Anterior cingulate cortex (tissue), 58 donors: ENCODE measurements at regions not wholly inside any gene's neighbourhood (a gene's known extent, or its start where the extent isn't known, plus 50 kb on each side); places are given as distances from the start of the nearest gene placed in this dataset.

Experiments
- DNase-seq, 58 donors: peaks; one replicate each; lab custom pipeline; 2025; lab: John Stamatoyannopoulos, UW

DNA sequence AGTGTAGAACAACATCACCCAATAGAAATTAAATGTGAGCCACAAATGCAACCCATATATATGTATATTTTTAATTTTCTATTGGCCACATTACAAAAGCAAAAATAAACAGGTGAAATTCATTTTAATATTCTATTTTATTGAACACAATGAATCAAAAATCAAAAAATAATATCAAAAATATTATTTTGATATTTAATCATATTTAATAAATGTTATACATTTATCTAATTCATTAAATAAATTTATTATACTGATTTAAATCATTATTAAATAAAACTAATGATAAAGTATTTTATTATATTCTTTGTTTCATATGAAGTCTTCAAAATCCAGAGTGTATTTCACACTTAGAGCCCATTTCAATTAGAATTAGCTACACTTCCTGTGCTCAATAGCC is 98.4 kb upstream of the MANEA start:
- no peak for DNase-seq

DNA sequence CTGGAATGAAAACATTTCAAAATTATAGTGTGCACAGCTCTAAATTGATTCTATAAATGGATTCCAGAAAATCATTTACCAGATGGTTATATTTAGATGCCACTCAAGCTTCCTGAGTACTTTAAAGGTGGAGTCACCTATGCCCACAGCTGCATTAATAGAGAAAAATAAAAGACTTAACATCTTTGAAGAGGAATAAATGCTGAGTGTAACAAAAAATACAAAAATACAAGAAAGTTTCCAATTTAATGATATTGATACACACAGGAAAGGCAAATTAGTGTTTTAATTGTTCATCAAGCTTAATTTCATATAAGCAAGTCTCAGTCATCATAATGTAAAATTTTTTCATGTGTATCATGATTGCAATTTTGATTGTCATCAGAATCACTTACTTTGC is 89.5 kb upstream of the MANEA start:
- DNase-seq: no peak

DNA sequence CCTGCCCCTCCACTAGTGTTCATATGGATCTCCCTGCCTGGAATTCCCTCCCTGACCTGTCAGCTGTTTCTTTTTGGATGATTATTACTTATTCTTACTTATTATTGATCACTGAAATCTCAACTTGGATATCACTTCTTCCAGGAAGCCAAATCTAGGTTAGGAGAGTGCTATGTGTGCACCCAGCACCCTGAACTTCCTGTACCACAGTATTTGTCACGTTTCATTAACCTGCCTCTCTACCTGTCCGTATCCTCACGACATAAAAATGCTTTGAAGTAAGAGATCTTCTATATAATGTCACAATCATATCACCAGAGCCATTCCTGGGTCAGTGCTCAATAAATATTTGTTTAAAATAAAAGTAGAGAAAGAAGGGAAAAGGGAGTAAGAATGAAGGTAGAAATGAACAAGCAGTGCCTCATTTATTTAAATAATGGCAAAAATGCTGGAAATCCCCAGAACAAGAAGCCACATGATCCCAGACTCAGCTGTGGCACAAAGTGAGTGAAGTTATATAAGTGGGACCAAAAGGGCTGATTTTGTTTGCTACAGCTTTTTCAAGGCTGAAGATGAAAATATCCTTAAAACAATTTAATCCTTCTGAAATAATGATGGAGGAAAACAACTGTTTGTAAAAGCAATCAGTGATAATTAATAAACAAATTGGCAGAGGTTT is 88.0 kb upstream of the MANEA start:
- no peak for DNase-seq

DNA sequence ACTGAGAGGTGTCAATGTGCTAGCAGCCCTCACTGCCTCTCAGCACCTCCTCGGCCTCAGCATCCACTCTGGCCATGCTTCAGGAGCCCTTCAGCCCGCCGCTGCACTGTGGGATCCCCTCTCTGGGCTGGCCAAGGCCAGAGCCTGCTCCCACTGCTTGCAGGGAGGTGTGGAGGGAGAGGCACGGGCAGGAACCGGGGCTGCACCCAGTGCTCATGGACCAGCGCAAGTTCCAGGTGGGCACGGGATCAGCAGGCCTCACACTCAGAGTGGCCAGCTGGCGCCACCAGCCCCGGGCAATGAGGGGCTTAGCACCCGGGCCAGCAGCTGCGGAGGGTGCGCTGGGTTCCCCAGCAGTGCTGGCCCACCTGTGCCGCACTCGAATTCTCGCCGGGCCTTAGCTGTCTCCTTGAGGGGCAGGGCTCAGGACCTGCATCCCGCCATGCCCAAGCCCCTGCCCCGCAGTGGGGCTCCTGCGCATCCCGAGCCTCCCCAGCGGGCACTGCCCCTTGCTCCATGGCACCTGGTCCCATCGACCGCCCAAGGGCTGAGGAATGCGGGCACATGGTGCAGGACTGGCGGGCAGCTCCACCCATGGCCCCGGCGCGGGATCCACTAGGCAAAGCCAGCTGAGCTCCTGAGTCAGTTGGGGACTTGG is 80.4 kb upstream of the MANEA start:
- no peak for DNase-seq

DNA sequence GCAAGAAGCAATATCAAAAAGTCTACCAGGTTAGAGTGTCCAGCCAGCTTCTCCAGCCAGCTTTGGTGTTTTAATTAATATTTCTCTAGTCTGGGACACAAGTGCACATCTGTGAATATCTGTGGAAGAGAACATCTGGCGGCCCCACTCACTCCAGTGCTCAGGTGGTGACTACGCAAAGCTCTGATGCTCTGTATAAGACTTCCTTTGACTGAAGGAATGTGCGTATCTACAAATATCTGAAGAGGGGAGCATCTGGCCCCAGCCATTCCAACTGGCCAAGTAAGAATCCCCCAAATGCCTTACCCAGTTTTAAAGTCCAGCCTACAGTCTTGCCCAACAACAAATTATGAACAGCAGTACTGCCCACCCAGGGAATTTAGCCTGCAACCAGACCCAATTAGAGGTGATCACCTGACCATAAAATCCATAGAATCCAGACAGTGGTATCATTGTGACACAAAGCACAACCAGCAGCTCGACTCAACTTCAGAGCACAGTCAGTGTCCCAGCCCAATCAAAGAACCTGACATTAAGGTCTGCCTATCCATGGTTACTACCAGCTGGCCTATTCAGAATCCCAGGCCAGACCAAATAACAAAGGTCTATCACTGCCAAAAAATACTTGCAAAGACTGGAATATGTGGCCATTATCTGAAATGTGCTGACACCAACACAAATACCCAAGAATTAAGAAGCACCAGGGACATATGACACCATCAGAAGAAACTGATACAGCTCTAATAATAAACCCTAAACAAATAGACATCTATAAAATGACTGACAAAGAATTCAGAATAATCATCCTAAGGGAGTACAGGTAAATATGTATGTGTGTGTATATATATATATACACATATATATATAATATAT is 76.1 kb upstream of the MANEA start:
- no peak for DNase-seq

DNA sequence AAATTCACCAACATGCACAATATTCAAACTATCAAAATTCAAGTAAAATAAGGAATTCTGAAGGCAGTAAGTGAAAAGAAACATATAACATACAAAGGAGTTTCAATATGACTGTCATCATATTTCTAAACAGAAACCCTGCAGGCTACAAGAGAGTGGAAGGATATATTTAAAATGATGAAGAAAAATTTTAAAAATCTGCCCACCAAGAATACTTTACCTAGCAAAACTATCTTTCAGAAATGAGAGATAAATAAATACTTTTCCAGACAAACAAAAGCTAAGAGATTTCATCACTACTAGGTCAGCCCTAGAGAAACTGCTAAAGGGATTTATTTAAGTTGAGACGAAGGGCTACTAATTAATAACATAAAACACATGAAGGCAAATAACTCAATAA is 73.8 kb upstream of the MANEA start:
- no peak for DNase-seq

DNA sequence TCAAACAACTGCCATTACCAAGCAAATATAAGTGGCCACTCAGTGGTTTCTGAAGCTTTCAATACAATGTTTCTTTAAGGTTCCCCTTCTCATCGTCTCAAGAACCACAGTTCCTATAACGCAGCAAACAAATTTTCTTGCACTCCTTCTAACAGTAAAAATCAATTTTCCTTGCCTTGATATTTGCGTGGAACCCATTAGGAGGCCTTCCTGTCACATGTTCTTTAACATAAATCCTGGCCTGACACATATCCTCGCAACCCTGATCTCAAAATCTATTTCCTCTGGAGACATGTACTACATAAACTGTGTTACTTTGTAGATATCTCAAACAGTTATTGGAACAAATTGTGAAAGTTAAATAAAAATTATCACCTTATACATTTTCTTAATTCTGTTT is 65.9 kb upstream of the MANEA start:
- no peak for DNase-seq

DNA sequence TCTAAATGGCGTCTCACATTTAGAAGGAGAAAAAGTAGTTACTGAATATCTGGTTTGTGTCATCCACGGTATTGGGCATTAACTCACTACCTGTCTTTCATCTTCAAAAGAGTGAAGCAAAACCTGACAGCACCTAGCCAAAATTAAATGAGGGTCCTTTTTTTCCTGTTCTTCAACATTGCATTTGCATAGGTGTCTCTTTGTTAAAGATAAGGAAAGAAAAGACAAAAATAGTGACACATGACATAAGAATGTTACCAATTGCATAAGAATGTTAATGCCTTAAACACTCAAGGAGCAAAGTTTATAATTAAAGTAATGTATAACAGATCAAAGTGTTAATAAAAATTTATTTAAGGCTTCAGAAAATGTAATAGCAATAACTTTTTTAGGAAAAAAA is 61.4 kb upstream of the MANEA start:
- DNase-seq: no peak

DNA sequence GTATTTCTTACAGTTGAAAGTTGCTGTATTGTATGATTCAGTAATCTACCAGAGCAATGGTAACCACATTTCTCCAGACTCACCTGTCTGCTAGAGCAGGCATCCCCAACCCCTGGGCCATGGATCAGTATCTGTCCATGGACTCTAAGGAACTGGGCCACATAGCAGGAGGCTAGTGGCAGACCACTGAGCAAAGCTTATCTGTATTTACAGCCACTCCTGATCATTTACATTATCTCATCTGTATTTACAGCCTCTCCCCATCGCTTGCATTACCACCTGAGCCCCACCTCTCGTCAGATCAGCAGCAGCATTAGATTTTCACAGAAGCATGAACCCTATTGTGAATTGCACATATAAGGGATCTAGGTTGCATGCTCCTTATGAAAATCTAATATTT is 60.3 kb upstream of the MANEA start:
- no peak for DNase-seq

DNA sequence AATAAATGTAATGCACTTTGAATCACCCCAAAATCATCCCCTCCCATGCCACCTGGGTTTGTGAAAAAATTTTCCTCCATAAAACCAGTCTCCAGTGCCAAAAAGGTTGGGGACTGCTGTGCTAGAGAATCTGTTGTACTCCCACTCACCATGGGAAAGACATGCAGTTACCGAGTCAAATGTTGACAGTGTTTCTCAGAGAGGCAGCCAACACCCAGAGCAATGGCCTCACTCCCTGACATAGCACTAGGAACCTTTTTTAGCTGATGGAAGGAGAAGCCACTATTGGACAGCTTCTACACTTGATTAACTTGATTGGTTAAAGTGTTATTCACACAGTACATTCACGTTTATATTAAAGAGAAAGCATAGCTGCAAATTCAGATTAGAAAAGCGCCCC is 59.8 kb upstream of the MANEA start:
- DNase-seq: no peak

DNA sequence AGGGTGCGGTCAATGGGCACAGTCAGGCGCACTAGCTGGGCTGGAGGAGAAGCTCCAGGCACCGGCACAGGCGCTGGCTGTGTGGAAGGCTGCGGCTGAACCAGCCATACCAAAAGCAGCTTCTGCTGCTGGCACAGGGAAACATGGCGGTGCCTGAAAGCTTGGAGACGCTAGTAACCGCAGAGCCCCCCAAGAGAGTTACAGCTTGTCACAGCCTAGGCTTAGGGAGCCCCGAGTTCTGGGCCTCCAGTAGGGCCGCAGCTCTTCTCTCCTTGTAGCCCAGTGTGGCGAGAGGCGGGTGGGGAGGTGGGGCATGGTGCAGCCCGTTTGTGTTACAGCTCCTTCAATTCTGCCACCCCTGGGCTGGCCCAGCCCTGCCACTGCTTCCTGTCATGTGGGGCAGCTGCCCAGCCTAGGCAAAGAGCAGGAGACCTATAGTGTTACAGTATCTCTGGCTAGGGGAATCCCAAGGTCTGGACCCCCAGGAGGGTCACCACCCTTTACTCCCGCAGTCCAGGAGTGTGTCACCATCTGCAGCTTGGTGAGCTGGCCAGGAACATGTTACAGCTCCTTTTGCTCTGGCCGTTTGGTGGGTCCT is 58.6 kb upstream of the MANEA start:
- DNase-seq: no peak

DNA sequence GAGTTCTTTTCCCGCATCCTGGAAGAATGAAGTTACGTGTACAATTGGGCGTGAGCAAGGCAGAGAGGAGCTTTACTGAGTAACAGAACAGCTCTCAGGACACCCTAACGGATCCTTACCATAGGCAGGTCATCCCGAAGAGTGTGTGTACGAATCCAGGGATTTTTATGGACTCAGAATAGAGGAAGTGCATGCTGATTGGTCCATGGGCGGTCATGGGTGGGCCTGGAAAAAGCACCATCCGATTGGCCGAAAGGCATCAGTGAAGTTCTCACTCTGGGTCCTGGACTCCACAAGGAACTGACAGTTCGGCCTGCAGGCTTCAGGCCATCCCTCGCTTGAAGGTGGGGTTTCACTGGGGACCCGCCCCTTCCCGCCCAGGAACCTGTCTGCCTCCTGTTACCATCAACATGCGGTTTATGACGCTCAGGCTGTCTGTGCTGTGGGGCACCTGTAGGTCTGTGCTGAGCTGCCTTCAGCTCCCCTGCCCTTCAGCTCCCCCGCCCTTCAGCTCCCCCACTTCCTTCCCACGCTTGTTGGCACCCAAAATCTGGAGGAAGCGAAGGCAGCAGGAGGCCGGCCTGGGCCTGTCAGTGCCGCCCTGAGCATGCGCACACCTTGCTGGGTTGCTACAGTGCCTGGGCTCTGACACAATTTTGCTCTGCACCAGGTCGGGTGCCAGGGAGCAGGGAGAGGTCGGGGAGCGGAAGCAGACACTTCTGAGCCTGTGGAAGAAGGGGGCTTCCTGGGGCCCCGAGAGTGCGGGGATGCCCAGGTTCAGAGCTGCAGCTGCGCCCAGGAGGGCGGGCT is 57.9 kb upstream of the MANEA start:
- no peak for DNase-seq

DNA sequence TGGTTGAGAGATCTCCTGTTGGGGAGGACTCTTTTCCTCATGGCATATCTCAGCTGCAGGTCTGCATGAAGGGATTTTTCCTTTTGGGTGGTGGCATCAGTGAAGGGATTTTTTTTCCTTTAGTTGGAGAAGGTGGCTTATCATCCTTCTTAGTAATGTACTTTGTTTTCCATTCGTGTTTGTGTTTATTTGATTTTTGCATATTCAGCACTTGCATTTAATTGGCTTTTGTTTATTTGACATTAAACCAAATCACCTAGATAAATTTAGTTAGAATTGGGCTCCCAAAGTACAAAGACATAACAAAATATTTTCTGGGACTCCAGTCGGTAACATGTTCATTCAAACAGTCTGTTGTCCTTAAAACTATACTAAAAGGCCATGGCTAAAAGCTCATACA is 56.2 kb upstream of the MANEA start:
- DNase-seq: no peak
